Sigmoid colon (tissue), 4 donors: ENCODE measurements at regions not wholly inside any gene's neighbourhood (a gene's known extent, or its start where the extent isn't known, plus 50 kb on each side); places are given as distances from the start of the nearest gene placed in this dataset.

Experiments used
- CTCF ChIP-seq, 4 experiments: fragments of 450-650 bp in 3 of 4; fragments of 200-600 bp in 1 of 4; IDR thresholded peaks; one replicate each; pipeline ENCODE4 v1.5.1; 2016 to 2019; ENCODE audit warnings: antibody characterized with exemption in 4 of 4, mild to moderate bottlenecking in 3 of 4, moderate library complexity in 2 of 4
- POLR2A ChIP-seq, 2 donors: fragments of 450-650 bp; IDR thresholded peaks; one replicate each; pipeline ENCODE4 v1.6.1; 2016; ENCODE audit warnings: antibody characterized with exemption in 2 of 2, mild to moderate bottlenecking in 2 of 2, moderate library complexity in 2 of 2
- POLR2AphosphoS5 ChIP-seq, 4 donors: sonication (generic); formaldehyde crosslinking; IDR thresholded peaks; one replicate each; pipeline ENCODE4 v1.6.1; 2017; ENCODE audit warnings: antibody characterized with exemption in 4 of 4

- TF ChIP-seq POLR2A (IDR thresholded peaks at IDR 0.05) (no peak), CTCF (IDR thresholded peaks at IDR 0.05) (no peak), POLR2AphosphoS5 (IDR thresholded peaks at IDR 0.05) (no peak)
Measured at GRCh38 chr3:77786216-77786615, 746.3 kb downstream of the ROBO2 start.
